Suprapubic skin (tissue), 4 donors: ENCODE measurements at regions not wholly inside any gene's neighbourhood (a gene's known extent, or its start where the extent isn't known, plus 50 kb on each side); places are given as distances from the start of the nearest gene placed in this dataset.

Source experiments
- EP300 ChIP-seq: sonication (generic); formaldehyde crosslinking; IDR thresholded peaks from one replicate; pipeline ENCODE4 v1.6.1; 2017; ENCODE audit warnings: antibody characterized with exemption
- POLR2A ChIP-seq, 2 donors: fragments of 450-650 bp; IDR thresholded peaks; one replicate each; pipeline ENCODE4 v1.6.1; 2017; ENCODE audit warnings: antibody characterized with exemption in 2 of 2, mild to moderate bottlenecking in 2 of 2, moderate library complexity in 2 of 2
- POLR2AphosphoS5 ChIP-seq, 3 donors: sonication (generic); formaldehyde crosslinking; IDR thresholded peaks; one replicate each; pipeline ENCODE4 v1.6.1; 2017; ENCODE audit warnings: antibody characterized with exemption in 3 of 3
- TF ChIP-seq, protein P1 (sequence below), 2 donors: fragments of 200-600 bp in 1 of 2; fragments of 450-650 bp in 1 of 2; sonication (generic) in 1 of 2; IDR thresholded peaks; one replicate each; pipeline ENCODE4 v1.5.1; 2016 to 2019; ENCODE audit warnings: antibody characterized with exemption in 2 of 2, mild to moderate bottlenecking in 1 of 2, moderate library complexity in 1 of 2

GRCh38 chr6:147717991-147718390, 209.5 kb downstream of the SAMD5 start:
- TF ChIP-seq EP300 (no peak), POLR2A (IDR thresholded peaks at IDR 0.05) (no peak), POLR2AphosphoS5 (IDR thresholded peaks at IDR 0.05) (no peak)
- TF ChIP-seq, protein P1, sequence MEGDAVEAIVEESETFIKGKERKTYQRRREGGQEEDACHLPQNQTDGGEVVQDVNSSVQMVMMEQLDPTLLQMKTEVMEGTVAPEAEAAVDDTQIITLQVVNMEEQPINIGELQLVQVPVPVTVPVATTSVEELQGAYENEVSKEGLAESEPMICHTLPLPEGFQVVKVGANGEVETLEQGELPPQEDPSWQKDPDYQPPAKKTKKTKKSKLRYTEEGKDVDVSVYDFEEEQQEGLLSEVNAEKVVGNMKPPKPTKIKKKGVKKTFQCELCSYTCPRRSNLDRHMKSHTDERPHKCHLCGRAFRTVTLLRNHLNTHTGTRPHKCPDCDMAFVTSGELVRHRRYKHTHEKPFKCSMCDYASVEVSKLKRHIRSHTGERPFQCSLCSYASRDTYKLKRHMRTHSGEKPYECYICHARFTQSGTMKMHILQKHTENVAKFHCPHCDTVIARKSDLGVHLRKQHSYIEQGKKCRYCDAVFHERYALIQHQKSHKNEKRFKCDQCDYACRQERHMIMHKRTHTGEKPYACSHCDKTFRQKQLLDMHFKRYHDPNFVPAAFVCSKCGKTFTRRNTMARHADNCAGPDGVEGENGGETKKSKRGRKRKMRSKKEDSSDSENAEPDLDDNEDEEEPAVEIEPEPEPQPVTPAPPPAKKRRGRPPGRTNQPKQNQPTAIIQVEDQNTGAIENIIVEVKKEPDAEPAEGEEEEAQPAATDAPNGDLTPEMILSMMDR (IDR thresholded peaks at IDR 0.05): no peak
